Mucosa of gallbladder (tissue), 1 donor: ENCODE measurements at regions not wholly inside any gene's neighbourhood (a gene's known extent, or its start where the extent isn't known, plus 50 kb on each side); places are given as distances from the start of the nearest gene placed in this dataset.

ENCODE experiments used
- DNase-seq: peaks from one replicate; pipeline ENCODE4 v3.0.0-alpha.2; 2020; ENCODE audit warnings: low spot score
- donor health status: DM: no; HTN: no; CAD: no.

GRCh38 chr9:118059484-118060278 is 355.5 kb downstream of the TLR4 start:
- peak; percentile 15 for DNase-seq

DNA sequence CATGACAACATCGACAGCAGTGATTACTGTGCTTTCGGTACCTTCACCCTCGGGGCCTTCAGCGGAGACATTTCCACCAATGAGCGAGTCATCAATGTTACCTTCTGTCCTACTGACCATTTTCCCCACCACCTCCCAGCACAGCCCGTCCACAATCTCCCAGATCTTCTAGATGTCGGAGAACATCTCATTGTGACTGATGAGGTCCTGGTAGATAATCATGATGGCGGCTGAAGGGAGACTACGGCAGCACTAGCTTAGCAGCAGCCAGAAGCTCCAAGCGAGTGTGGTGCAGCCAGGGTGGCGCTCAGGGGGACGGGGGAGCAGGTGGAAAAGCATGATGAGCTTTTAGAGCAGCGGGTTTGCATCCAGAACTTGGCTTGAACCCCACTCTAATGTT is 379.0 kb downstream of the TLR4 start:
- no peak for DNase-seq

GRCh38 chr9:118088090-118088489 is 383.9 kb downstream of the TLR4 start:
- DNase-seq, result no peak

DNA sequence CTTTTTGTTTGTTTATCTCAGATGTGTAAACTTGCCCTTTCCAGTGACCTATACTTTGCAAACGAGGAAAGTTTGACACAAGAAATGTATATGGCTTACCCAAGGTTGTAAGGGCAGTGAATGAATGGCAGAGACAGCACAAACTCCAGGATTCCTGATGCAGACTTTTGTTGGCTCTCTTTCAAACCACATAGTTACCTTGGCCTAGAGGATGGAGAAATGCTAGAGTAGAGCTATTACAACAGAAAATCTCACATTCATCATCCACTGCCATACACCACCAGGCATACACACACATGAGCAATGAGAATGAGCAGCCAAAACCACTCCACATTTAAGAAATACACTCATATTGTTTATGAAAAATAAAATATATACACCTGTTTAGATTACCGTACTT is 387.0 kb downstream of the TLR4 start:
- no peak for DNase-seq

DNA sequence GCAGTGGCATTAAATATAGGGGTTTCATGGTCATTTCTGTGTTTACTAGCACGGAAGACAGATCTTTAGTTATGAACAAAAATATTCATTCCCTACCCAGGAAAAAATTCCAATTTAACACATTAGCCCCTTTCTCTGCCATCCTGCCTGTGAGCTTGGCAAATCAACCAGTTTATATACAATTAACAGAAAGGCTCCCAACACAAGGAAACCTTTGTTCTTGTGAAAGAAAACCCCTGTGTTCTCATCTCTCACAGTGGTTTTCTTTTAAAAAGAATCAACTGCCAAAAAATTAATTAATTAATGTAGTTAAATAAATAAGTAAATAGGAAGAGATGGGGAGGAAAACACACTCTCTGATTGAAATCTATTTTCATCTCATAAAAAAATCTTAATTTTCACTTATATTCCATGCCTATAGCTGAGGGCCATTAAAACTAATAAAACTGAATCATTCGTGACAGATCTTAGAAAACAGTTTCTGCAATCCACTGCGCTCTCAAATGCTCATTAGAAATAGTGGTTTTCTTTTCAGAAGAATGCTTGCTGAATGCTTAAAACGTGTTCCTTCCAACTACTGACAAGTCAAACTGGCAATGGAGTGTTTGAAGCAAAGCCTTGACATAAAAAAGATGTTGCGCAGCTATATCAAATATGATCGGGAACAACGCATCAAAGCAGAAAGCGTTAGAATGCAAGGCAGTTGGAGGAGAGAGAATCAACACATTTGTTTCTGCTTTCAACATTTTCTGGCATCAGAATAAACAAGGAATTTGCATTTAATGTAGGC is 387.7 kb downstream of the TLR4 start:
- no peak for DNase-seq

DNA sequence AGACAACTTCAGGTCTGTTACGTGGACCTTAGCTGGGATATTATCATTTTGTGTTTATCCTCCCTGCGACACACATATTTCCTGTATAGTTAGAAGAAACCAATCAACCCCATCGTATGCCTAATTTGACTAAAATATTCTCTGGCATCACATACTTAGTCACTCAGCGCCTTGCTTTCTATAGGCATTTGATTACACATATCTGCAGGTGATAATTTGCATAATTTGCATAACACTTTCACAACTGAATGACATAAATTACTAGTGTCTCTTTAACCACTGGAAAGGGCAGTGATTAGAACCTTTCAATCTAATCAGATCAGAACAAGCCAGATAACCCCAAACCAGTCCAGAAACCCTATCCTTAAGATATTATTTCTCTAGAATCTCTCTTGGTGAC is 390.2 kb downstream of the TLR4 start:
- no peak for DNase-seq

DNA sequence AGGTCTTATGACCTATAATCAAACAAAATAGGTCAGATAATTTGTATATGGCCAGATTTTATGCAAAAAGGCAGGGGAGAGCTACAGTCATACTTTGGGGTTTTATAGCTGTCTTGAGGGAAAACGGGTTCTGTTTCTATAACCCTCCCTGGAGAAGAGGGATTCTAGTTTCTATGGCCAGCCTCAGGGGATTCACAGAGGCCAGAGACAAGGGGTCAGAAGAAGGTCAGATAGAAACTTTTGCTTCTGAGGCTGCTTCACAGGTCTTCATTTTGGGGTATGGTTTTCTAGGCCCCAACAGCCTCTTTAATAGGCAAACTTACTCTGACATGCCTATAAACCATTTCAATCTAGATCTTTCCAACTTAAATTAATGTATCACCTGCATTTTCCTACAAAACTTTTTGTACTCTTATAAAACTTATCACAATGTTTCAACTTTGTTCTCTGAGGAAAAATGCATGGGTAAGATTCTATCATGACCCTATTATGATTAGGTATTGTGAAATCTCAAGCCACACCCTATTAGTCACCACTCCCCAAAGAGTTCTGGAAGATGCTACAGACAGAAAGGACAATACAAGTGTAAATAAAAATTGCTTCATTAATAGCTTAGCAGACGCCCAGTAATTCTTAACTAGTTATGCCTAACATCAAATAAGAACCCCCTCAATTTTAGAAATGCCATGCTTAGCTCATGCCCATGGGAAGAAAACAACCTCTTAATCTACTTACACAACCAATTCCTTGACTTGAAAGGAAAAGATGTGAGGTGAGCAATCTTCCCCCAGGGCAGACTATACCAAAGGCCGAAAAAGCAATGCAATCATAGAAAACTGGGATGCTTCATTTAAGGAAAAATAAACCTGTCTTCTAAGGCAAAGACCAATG is 396.6 kb downstream of the TLR4 start:
- no peak for DNase-seq

- no peak for DNase-seq
Measured at GRCh38 chr9:118104363-118104762, 400.2 kb downstream of the TLR4 start.

- DNase-seq, result no peak
Measured at GRCh38 chr9:118108971-118109370, 404.8 kb downstream of the TLR4 start.

- no peak for DNase-seq
Measured at GRCh38 chr9:118109542-118109941, 405.3 kb downstream of the TLR4 start.

DNA sequence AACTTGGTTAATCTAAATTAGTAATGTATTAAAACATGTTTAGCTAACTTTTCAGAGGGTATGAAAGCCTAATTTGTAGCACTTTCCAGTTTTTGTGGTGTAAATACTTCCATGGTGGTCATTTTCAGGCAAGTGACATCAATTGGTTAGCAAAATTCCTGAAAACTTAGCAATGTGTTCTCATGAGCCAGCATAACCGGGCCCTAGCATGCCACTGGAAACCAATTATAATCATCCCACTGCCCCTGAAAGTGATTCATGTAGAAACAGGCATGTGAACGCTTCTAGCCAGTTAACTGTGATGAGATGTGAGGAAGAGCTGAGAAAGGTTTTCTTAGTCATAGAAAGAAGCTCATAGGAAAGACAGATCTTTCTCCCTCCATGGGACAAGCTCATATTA is 417.2 kb downstream of the TLR4 start:
- DNase-seq, result no peak

- DNase-seq, result no peak
Measured at GRCh38 chr9:118128313-118128712, 424.1 kb downstream of the TLR4 start.

GRCh38 chr9:118129541-118129940 is 425.3 kb downstream of the TLR4 start:
- DNase-seq, result no peak

DNA sequence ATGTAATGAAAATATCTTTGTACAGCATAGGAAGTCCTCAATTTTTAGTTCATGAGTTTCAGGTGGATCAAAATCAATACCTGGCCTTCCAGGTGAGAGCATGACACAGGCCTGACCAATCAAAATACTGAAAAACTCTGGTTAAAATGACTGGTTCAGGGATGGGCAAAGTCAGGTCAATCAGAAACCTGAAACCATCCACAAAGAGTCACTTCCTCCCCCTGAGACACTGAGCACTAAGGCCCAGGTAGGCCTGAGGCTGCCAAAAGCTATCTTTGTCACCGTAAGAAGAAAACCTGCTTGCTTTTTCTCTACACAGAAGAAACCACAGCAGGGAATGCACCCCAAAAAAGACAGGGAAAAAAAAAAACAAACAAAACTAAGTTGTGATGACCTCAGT is 444.8 kb downstream of the TLR4 start:
- DNase-seq, result no peak

DNA sequence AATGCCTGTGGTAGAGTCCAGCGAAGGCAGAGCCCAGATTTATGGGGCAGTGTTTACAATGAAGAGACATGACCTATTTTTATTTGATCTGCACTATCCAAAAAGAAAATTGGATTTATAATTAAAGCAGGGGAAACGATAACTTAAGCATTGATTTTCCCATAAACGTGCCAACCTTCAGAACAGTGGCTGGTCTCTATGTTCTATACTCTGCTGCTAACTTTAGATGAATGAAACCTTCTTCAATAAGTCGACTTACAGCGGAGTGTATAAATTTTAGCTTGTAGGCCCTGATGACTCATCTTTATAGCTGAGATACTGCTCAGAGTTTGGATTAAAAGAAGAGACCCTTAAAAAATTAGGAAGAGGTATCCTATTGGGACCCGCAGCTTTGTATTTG is 452.6 kb downstream of the TLR4 start:
- no peak for DNase-seq

DNA sequence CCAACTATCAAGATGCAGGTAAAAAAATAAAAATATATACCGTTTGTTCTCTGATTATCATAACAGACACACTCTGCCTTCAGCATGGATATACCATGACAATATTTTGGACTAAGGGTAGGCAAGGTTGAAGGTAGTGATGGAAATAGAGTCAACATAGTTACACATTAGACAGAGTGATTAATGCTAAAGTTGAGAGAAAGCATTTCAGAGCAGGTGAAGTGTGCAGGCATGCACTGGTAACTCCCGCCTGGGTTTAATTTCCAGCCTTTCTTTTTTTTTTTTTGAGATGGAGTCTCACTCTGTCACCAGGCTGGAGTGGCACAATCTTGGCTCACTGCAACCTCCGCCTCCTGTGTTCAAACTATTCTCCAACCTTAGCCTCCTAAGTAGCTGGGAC is 458.5 kb downstream of the TLR4 start:
- DNase-seq, result no peak

DNA sequence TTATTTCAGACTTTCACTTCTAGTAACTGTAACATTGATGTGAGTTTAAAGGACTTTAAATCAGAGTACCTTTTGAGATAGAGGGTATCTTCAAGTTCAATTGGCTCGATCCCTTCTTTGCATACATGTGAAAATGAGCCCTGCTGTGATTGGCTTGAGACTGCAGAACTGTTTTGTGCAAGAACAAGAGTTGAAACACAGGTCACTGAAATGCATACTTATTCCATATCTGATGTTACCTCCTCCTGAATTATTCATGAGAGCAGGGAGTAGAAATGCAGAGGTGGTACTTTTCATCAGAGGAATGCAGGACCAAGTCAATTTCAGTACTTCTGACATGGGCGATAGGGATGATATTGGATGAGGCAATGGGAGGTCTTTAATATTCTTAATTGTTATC is 459.5 kb downstream of the TLR4 start:
- DNase-seq, result no peak

GRCh38 chr9:118165451-118165850 is 461.2 kb downstream of the TLR4 start:
- no peak for DNase-seq

DNA sequence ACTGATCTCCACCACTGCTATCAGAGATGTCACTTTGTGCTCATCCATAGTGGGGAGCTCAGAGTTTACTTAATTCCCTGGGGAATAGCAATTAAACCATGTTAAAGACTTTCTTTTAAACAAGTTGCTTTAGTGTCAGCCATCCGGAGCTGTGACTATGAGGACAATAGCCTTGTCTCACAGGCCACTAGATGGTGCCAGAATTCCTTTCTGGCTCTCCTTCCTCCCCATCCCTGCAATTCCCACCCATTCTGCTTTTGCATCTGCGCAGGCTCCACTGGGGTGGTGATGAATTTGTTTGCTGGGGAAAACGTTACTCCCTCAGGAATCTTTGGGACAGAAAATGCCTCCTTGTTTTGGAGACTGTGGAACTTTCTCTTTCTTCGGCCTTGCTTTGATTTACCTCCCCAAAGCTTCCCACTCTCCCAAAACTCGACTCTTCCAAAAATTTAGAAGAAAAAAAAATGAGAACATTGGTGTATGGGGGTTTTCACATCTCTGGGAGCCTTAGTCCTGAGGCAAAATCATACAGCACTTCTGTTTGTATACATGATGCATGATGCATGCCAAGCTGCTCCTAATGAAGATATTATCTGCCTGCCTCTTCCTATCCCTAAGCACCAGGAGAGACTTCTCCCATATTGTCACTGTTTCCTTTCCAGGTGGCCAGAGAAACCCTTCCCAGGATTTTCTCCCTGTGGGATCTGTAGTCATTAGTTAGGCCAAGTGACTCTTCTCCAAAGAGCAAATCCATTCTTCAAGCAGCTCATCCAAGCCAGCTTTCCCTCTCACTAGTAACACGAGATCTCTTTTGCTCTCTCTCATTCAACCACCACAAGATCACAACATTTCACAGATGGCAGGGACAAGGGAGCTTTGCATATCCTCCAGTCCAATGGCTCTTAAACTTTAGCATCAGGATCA is 466.1 kb downstream of the TLR4 start:
- DNase-seq, result peak; percentile 39

DNA sequence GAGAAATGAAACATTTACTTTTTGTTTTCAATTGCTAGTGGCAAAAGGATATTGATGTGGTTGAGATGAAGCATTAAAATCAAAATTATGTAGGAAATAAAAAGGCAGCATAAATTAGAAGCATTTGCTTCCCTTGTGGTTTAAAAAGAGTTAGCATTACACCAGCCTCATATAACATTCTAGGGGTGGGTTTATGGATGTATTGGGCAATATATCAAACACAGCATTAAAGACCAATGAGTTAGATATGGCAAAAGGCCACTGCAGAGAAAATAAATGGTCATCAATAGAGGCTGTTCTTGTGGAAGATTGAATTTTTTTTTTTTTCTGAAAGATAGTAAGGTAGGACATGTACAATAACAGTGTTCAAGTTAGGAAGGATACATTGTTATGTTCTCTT is 473.0 kb downstream of the TLR4 start:
- no peak for DNase-seq

GRCh38 chr9:118183576-118183975 is 479.4 kb downstream of the TLR4 start:
- no peak for DNase-seq
